K562 (cell line): ENCODE measurements at regions not wholly inside any gene's neighbourhood (a gene's known extent, or its start where the extent isn't known, plus 50 kb on each side); places are given as distances from the start of the nearest gene placed in this dataset.

Experiments used
- FOXO4 ChIP-seq: fragments of 450-650 bp; formaldehyde crosslinking; IDR thresholded peaks from 2 replicates; pipeline ENCODE4 v1.4.0; 2020; ENCODE audit warnings: mild to moderate bottlenecking, moderate library complexity
- HDAC3 ChIP-seq: fragments of 450-650 bp; IDR thresholded peaks from 2 replicates; pipeline ENCODE4 v1.6.1; 2018; ENCODE audit warnings: borderline replicate concordance, mild to moderate bottlenecking, moderate library complexity; ENCODE audit not compliant: partially characterized antibody
- HES1 ChIP-seq: fragments of 450-650 bp; IDR thresholded peaks from 2 replicates; pipeline ENCODE4 v1.6.1; 2016; ENCODE audit warnings: low read depth, mild to moderate bottlenecking, moderate library complexity
- HNRNPK ChIP-seq: fragments of 200-400 bp; formaldehyde crosslinking; IDR thresholded peaks from one replicate; pipeline ENCODE4 v1.6.1; 2018; ENCODE audit warnings: mild to moderate bottlenecking, low read depth, low read length; ENCODE audit not compliant: poor library complexity, severe bottlenecking
- KDM1A ChIP-seq, 2 experiments: fragments of 450-650 bp; IDR thresholded peaks; 2 replicates each; pipeline ENCODE4 v1.6.1; 2016; ENCODE audit warnings: mild to moderate bottlenecking in 2 of 2
- NR4A1 ChIP-seq, 2 experiments: fragments of 250-450 bp in 1 of 2; fragments of 450-650 bp in 1 of 2; sonication (Bioruptor Pico) in 1 of 2; IDR thresholded peaks; 2 replicates each; pipeline versions ENCODE4 v1.4.0 to v1.6.1; 2016 to 2020; ENCODE audit warnings: mild to moderate bottlenecking in 2 of 2, missing compliant biosample characterization in 1 of 2, missing genetic modification characterization in 1 of 2, moderate library complexity in 1 of 2
- POU5F1 ChIP-seq: fragments of 150-350 bp; IDR thresholded peaks from 2 replicates; pipeline ENCODE4 v1.6.1; 2014; ENCODE audit warnings: borderline replicate concordance, low read length, low read depth, mild to moderate bottlenecking; ENCODE audit not compliant: partially characterized antibody
- SMAD1 ChIP-seq: fragments of 150-350 bp; IDR thresholded peaks from 2 replicates; pipeline ENCODE4 v1.6.1; 2014; ENCODE audit warnings: low read length, low read depth; ENCODE audit not compliant: partially characterized antibody
- ZBTB26 ChIP-seq: fragments of 450-650 bp; formaldehyde crosslinking; IDR thresholded peaks from 2 replicates; pipeline ENCODE4 v1.4.0; 2022; ENCODE audit warnings: missing genetic modification characterization
- ZNF561 ChIP-seq: fragments of 450-650 bp; formaldehyde crosslinking; conservative IDR thresholded peaks from 2 replicates; pipeline ENCODE4 v1.4.0; 2020; ENCODE audit warnings: mild to moderate bottlenecking, moderate library complexity

- TF ChIP-seq ZNF561 (CRISPR knock-in tag): peak; percentile 41; the same call in 1 of the 2 replicates
- 0 out of 2 replicates have a peak, but pooled peaks have one; percentile 52 for TF ChIP-seq ZBTB26 (CRISPR knock-in tag)
- TF ChIP-seq HES1: no peak
- TF ChIP-seq NR4A1 (CRISPR knock-in tag; IDR thresholded peaks at IDR 0.05): 0 out of 2 replicates have a peak, but pooled peaks have one; percentile 23
- no peak for TF ChIP-seq NR4A1 (tag; IDR thresholded peaks at IDR 0.05)
- no peak for TF ChIP-seq HNRNPK
- peak; percentile 42; the same call in 1 of the 2 replicates for TF ChIP-seq FOXO4 (CRISPR knock-in tag)
- no peak for TF ChIP-seq KDM1A (IDR thresholded peaks at IDR 0.05)
- peak; percentile 40 for TF ChIP-seq SMAD1
- no peak for TF ChIP-seq HDAC3
- TF ChIP-seq POU5F1: peak; percentile 34
- TF ChIP-seq, all 486 proteins: peak for 36
Observed at GRCh38 chr22:20641198-20641892, 132.6 kb upstream of the SERPIND1 start (continued).
